HG02571 (cell line): ENCODE measurements at regions not wholly inside any gene's neighbourhood (a gene's known extent, or its start where the extent isn't known, plus 50 kb on each side); places are given as distances from the start of the nearest gene placed in this dataset.
"Not testable (repeated sequence)": the region's sequence is repeated elsewhere in the genome, so short reads cannot be mapped to it uniquely, and the experiment has no call there.

Experiments
- ATAC-seq: cut with Tn5 transposase; IDR thresholded peaks from one replicate; pipeline ENCODE4 v1.9.1; 2021; ENCODE audit warnings: mild to moderate bottlenecking, moderate library complexity; ENCODE audit not compliant: unreplicated experiment

- ATAC-seq, result no peak
These were observed 1324.0 kb downstream of the AMY1C start for GRCh38 chr1:105073660-105074059.

GRCh38 chr1:105083611-105084010 lies 1333.9 kb downstream of the AMY1C start:
- no peak for ATAC-seq

DNA sequence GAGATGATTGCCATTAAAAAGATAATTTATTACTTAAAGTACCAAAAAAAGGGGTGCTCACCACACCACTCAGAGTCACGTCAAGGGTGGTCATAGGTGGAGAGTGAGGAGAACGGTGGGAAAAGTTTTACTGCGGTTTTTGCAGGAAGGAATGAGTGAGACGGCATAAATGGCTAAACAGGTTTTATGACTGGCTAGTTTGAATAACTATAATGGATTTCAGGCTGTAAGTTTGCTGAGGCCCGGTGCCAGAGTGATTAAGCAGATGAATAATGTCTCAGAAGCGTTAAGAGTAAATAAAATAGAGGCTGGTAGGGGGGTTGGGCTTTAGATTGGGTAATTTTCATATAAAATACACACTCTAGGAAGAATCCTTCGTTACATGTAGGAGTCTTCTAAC lies 1337.8 kb downstream of the AMY1C start:
- no peak for ATAC-seq

- no peak for ATAC-seq
These were observed 1338.5 kb downstream of the AMY1C start for GRCh38 chr1:105088166-105088565.

DNA sequence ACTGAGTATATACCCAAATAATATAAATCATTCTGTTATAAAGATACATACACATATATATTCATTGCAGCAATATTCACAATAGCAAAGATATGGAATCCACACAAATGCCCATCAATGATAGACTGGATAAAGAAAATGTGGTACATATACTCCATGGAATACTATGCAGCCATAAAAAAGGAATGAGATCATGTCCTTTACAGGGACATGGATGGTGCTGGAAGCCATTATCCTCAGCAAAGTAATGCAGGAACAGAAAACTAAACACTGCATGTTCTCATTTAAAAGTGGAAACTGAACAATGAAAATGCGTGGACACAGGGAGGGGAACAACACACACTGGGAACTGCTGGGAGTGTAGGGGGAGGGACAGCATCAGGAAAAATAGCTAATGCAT lies 1344.2 kb downstream of the AMY1C start:
- ATAC-seq, result not testable (repeated sequence)

- no peak for ATAC-seq
These were observed 1350.4 kb downstream of the AMY1C start for GRCh38 chr1:105100102-105100501.

- ATAC-seq, result no peak
These were observed 1351.6 kb downstream of the AMY1C start for GRCh38 chr1:105101261-105101660.

DNA sequence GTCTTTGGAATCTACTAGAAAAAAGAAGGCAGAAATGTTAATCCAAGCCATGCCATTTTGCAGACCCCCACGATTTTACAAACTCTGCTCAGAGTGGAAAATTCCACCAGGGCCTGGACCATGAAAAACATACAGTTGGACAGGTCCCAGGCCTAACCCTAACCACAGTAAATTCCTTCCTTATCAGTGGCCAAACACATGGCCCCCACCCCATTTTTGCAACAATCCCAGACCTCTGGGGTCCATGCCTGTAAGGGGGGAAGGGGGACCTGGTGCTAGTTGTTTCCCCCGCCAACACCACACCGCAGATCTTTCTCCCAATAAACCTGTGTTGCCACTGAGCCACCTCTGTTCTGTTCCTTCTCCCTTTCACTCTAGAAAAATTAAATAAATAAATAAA lies 1352.7 kb downstream of the AMY1C start:
- ATAC-seq, result no peak

DNA sequence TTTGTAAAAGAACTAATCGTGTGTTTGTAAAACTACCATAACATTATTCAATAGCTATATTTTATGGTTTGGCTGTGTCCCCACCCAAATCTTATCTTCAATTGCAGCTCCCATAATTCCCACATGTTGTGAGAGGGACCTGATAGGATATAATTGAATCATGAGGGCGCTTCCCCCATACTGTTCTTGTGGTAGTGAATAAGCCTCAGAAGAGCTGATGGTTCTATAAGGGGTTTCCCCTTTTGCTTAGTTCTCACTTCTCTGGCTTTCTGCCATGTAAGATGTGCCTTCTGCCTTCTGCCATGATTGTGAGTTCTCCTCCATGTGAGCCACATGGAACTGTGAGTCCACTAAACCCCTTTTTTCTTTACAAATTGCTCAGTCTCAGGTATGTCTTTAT lies 1372.3 kb downstream of the AMY1C start:
- ATAC-seq, result no peak

GRCh38 chr1:105137543-105138457 lies 1388.1 kb downstream of the AMY1C start:
- peak; percentile 65 for ATAC-seq

DNA sequence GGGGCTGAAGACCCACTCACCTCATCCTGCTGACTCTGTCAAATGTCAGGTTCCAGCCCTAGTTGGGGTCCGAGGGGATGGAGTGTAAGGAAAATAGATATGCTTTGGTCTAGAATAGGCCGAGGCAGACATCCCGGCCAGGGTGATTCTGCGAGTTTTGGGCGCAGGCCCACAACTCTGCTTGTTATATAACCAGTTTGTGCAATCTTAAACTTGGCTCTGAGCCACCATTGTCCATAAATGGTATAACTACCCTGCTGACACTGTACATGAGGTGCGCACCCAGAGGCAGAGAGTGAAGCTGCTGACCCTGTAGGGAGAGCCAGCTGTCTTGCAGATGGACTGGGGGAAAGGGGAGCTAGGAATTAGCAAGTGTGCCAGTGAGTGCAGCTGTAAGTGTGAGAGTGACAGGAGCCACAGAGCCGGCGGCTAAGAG lies 1388.8 kb downstream of the AMY1C start:
- ATAC-seq, result no peak

DNA sequence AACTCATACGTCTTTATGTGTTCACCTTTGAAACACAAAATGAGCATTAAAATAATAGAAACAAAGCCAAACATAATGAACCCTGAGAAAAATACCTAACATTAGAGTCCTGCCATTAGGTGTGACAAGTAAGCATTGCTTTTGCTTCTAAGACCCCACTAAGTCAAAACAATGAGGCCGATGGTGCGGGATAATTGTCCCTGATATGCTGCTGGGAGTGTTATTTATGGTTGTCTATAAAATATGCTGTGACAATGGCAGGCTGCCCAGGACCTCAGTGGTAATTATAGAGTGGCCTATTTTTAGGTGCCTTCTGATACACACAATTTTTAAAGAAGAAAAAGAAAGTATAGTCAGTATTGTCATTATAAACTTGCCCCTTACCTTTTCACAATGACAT lies 1423.1 kb downstream of the AMY1C start:
- ATAC-seq, result no peak

DNA sequence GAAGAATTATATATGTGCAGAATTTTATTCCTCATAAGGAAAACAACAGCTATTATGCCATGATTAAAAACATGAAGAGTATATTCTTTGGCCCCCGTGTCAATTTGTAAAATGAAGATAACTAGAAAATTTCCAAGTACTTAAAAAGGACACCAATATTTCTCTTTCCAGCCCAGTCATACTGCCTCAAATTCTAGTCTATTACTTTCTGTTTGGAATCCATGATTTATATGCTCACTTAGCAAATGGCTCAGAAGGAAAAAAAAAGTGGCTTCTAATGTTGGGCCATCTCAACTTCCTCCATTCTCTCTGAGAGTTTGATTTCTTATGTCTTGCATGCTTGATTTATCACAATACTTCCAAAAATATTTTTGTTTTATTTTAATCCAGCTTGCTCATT lies 1431.1 kb downstream of the AMY1C start:
- ATAC-seq, result no peak

- no peak for ATAC-seq
These were observed 1455.2 kb downstream of the AMY1C start for GRCh38 chr1:105204836-105205371.

DNA sequence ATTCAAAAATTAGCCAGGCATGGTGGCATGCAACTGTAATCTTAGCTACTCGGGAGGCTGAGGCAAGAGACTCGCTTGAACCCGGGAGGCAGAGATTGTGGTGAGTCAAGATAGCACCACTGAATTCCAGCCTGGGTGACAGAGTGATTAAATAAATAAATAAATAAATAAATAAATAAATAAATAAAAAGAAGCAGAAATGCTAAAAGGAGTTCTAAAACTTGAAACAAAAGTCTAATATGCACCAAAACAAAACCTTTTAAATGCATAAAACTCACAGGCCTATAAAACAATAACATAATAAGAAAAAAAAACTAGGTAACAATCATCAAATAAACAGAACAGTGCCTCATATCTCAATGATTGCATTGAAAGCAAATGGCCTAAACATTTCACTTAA lies 1458.9 kb downstream of the AMY1C start:
- no peak for ATAC-seq

- ATAC-seq, result no peak
These were observed 1461.0 kb downstream of the AMY1C start for GRCh38 chr1:105210747-105211146.

DNA sequence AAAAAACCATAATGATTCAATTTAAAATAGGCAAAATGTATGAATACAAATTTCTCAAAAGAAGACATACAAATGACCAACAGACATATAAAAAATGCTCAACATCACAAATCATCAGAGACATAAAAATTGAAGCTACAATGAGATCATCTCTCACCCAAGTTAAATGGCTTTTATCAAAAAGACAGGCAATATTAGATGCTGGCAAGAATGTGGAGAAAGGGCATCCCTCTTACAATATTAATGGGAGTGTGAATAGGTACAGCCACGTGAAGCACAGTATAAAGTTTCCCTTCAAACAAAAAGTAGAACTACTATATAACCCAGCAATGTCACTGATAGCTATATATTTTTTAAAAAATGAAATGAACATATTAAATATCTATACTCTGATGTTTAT lies 1481.7 kb downstream of the AMY1C start:
- ATAC-seq, result no peak

DNA sequence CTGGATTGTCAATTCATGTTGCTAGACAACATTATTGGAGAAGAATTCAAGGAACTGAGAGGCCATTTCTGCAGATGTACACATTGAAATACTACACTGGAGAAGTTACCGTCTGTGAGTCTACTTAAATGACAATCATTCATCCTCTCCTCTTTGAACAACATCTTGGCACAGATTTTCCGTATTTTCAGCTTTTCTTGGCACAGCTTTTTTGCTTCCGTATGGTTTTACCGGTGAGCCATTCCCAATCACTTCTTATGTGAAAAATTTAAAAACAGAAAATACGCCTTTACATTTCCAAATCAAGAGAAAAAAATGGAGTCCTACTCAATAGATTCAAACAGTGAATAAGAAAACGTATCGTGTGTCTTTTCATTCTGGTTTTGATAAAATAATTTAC lies 1493.7 kb downstream of the AMY1C start:
- ATAC-seq, result no peak

DNA sequence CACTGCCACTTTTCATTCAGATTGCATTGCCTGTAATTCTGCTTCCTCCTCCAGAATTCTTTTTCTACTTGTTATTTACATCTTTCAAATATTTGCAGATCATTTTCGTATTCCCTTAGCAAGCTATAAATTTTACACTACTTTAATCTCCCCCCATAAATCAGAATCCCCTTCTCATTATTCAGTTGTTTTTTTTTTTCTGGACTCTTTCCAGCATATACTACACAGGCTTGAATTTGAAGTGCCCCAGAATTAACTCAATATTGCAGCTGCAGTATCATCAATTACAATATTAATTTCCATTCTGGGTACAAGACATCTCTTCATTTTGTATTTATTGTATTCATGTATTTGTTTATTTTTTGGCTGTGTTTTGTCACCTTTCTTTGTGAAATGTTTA lies 1494.3 kb downstream of the AMY1C start:
- ATAC-seq, result no peak

- no peak for ATAC-seq
These were observed 1505.2 kb downstream of the AMY1C start for GRCh38 chr1:105254906-105255305.

GRCh38 chr1:105260001-105260400 lies 1510.3 kb downstream of the AMY1C start:
- no peak for ATAC-seq

- ATAC-seq, result no peak
These were observed 1521.3 kb downstream of the AMY1C start for GRCh38 chr1:105270966-105271365.
